ENCODE measurements at regions not wholly inside any gene's neighbourhood (a gene's known extent, or its start where the extent isn't known, plus 50 kb on each side); places are given as distances from the start of the nearest gene placed in this dataset.
"Not testable (repeated sequence)": the region's sequence is repeated elsewhere in the genome, so short reads cannot be mapped to it uniquely, and the experiment has no call there.

GRCh38 chr5:23223846-23224245, 283.6 kb upstream of the PRDM9 start:
- no peak for DNase-seq

GRCh38 chr5:23221831-23222230, 285.6 kb upstream of the PRDM9 start:
- no peak for DNase-seq

GRCh38 chr5:23217159-23217558, 290.2 kb upstream of the PRDM9 start:
- DNase-seq: no peak

DNA sequence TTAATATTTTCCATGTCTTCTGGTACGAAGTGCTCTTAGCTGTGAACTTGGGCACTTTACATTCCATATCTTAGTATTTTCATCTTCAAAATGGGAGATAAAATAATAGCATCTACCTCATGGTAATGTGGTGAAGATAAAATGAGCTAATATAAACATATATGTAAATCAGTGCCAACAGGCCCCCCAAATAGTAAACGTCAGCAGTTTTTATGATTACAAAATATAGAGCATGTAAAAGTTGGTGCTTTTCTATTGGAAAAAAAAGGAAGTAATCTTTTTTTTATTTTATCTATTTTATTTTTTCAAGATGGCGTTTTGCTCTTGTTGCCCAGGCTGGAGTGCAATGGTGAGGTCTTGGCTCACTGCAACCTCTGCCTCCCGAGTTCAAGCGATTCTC, 291.1 kb upstream of the PRDM9 start:
- DNase-seq: no peak

GRCh38 chr5:23208959-23209431, 298.4 kb upstream of the PRDM9 start:
- DNase-seq: peak; percentile 84

- peak; percentile 1 for DNase-seq
Measured at GRCh38 chr5:23204111-23204510, 303.3 kb upstream of the PRDM9 start.

DNA sequence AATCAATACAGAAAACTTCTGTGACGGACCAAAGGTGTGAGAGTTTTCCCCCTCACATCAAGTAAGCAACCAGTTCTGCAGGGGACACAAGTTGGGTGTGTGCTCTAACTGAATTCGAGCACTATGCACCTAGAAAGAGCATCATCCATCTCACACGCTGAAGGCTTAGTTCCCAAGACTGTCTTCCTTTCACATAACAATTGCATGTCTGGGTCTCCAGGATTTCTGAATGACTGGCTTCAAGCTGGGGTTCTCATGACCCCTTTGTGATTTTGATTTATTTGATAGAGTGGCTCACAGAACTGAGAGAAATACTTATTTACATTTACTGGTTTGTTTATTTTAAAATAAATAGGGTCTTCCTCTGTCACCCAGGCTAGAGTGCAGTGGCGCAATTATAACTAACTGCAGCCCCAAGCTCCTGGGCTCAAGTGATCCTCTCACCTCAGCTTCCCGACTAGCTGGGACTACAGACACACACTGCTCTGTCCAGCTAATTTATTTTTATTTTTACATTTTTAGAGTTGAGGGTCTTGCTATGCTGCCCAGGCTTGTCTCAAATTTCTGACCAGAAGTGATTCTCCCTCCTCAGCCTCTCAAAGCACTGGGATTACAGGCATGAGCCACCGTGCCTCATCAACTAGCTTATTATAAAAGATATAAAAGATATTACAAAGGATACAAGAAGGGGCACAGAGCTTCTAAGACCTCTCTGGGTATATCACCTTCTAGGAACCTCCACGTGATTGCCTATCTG, 316.7 kb upstream of the CDH12 start:
- DNase-seq: no peak

DNA sequence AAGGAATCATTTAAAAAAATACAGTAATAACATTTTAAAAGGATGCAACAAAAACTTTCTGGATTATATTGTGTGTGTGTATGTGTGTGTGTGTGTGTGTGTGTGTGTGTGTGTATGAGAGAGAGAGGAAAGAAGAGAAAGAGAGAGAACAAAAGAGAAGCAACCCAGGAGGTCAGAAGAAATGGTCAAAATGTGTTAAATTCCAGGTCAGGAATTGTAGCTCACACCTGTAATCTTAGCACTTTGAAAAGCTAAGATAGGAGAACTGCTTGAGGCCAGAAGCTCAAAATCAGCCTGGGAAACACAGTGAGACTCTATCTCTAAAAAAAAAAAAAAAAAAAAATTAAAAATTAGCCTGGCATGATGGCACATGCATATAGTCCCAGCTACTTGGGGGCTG, 311.8 kb upstream of the CDH12 start:
- DNase-seq: no peak

DNA sequence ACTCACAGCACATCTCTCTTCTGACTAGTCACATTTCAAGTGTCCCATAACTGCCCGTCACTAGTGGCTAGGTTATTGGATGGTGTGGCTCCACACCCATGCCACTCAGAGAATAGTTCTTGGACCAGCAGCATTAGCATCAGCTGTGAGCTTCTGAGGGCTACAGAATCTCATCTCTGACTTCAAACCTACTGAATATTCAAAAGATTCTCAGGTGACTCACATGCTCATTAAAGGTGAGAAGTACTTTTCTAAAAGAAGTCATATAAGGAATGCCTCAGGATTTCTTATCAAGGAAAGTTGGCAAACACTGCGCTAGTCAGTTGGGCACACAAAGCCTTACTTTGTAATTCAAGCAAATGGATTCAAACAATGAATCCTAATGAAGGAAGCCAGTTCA, 305.0 kb upstream of the CDH12 start:
- DNase-seq: no peak

DNA sequence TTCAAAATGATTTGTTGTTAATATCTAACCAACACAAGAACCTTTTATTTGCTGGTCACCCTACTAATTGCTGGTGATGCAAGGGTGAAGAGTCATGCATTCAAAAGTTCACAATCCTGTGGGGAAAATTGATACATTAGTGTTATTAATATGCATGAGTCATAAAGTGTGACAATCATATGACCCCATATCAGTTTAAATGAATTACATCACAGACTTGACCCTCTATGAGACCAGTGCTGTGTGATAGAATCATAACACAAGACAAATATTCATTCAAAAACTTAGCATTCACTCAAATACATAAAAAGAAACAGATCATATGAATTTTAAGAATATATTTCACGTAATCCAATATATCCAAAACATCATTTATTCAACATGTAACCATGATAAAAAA, 304.6 kb upstream of the CDH12 start:
- DNase-seq: no peak

- DNase-seq: no peak
Measured at GRCh38 chr5:23157169-23157568, 304.0 kb upstream of the CDH12 start.

DNA sequence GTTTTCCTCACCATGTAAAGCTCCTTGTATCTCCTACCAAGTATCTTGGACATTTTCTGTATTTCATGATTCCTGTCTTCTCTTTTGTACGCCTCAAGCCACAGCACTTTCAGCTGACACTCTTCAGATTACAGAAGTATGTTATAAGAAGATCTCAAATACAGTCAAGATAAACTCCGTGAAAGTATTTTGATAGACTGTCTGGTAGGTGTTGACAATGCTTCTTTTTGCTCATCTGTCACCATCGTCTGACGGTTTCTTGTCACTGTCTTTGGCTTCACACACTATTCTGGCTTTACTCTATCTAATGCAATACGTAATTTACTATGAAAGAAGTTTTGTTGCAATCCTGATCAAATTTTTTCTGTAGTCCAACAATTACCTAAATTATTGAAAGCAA, 294.5 kb upstream of the CDH12 start:
- no peak for DNase-seq

- no peak for DNase-seq
Measured at GRCh38 chr5:23146183-23146582, 293.0 kb upstream of the CDH12 start.

GRCh38 chr5:23139338-23140171, 286.4 kb upstream of the CDH12 start:
- DNase-seq: peak; percentile 66

GRCh38 chr5:23136958-23137357, 283.8 kb upstream of the CDH12 start:
- no peak for DNase-seq

- no peak for DNase-seq
Measured at GRCh38 chr5:23132231-23132630, 279.1 kb upstream of the CDH12 start.

DNA sequence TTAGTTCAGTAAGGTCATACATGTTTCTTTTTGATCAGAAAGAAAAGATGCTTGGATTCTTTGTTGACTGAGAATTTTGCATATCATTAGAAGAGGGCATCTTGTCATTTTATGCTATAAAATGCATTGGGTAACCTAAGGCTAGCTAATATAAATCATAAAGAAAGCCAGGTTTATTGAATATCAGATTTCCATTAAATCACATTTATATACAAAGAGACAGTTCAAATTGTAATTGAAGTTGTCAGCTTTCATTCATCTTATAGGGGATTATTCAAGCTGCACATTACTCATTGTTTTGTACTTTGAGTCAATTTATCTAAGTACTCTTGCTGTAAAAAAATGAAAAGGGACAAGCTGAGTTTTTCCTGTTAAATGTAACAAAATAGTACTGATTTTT, 259.1 kb upstream of the CDH12 start:
- no peak for DNase-seq

DNA sequence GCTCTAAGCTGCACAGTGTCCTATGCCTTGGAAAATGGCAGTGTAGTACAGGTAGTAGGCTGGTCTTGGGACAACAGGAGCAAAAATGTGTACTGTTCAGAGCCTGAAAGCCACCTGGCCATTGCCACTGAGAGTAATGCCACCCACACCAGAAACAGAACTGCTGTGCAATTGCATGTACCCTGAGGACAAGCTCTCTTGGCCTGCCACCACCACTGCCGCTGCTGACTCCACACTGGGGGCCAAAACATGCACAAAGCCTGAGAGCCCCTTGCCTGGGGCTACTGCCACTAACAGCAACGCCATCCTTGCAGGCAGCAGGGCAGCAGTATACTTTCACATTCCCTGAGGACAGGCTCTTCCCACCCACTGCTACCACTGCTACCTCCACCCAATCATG, 251.9 kb upstream of the CDH12 start:
- no peak for DNase-seq

DNA sequence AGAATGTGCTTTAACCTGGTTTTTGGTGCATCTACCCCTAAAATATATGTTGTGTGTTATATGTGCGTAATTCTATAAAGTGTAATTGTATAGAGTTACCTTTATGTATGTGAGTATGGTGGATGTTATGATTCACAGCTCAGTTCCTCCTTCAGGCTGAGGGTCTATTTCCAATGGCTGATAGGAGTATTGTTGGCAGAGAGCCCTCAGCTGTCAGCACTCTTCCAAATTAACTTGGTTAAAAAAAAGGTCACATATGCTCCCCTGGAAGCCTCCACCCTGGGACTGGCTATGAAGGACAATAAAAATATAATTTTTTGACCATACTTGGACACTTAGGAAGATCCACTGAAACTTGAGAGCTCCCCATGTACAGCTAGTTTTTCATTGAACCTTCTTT, 250.4 kb upstream of the CDH12 start:
- no peak for DNase-seq

- not testable (repeated sequence) for DNase-seq
Measured at GRCh38 chr5:23095418-23095817, 242.3 kb upstream of the CDH12 start.

DNA sequence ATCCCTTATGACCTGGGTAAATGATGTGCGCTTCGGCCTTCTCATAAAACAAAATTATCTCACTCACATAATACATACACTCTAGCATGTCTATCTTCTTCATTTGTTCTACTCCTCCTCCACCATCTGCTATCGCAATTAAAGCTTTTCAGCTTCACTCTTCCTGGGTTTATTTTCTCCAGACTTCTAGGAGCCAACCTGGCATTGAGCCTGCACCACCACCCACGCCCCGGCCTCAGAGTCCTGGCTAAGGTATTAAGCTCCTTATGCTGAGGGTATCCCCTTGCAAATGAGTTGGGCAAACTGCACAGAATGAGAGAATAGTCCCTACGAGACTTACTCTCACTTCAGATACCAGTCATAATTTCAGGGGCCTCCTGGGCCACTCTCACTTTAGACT, 236.1 kb upstream of the CDH12 start:
- no peak for DNase-seq

GRCh38 chr5:23084815-23085214, 231.7 kb upstream of the CDH12 start:
- DNase-seq: peak; percentile 78

DNA sequence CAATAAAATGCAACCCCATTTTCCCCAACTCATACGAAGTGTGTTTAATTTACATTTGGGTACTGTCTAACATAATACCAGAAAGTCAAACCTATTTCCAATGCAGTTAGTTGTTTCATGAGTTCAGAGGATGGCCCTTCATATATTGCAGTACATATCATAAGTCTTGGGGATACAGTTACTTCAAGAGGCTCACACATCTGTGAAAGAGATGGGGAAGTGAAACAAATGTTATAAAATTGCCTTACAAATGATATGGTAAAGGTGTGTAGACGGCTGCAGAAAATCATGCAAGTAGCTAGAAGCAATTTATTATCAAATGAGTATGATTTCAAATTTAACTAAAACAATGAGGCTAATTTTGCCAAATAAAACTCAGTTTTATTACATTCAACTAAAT, 219.0 kb upstream of the CDH12 start:
- no peak for DNase-seq

DNA sequence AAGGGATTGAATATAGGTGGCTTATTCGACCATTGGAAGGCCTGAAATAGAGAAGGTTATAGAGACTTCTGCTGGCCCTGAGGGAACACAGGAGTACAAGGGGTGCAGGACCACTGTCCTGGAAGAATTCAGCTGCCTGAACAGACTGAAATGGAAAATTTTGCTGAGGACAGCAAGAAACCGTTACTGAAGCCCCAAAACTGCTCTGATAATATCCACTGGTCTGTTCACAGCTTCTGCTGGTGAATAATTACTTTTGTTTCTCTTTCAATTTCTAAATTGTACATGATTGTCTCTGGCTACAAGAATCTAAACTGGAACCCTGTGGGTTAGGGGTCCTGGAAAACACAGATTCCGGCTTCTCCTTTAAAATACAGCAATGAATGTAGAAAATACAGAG, 218.5 kb upstream of the CDH12 start:
- DNase-seq: no peak
